ENCODE measurements at regions not wholly inside any gene's neighbourhood (a gene's known extent, or its start where the extent isn't known, plus 50 kb on each side); places are given as distances from the start of the nearest gene placed in this dataset. TPM values are rescaled to one million over a fixed set of nuclear protein-coding genes. Genes with fewer than 3 reads are reported as not detected.

Small RNA genes lying in the stretch of these regions (small RNA-seq; reads per million reads assigned to genes)
- gene RNU6-867P (ENCODE audit: low replicate concordance): not detected

All from lung (tissue), 1 donor.